ENCODE measurements at regions not wholly inside any gene's neighbourhood (a gene's known extent, or its start where the extent isn't known, plus 50 kb on each side); places are given as distances from the start of the nearest gene placed in this dataset.

DNA sequence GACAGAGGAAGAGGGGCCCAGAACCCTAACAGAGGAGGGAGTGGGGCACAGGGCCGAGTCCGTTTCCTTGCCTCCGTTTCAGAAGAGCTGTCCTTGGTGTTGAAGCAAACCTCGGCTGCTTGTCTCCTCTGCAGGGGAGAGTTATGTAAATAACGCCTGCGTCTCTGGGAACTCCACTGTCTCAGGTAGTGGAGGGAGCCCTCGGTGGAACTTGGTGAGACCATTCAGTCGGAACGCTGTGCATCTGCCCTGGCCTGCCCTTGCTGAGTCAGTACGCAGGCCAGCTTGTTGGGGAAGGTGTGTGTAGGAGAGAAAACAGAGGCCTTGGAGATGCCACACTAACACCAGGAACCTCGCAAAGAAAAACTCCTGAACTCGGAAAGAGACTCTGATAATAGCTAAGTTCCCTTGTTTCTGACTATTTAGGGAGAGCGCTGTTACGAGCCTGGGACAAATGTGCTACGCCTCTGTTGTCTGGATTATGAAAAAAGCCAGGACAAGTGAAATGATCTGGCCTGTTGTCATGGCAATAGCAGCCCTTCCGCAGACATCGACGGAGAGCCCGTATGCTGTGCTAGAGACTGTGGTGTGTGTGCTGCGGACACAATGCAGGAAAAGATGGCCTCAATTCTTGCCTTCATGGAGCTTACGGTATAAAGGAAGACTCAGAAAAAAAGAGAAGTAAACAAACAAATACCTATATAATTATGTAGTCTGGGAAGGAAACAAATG is 94.6 kb upstream of the AKT3 start:
- no peak for DNase-seq (ENCODE audit: low read depth)

DNA sequence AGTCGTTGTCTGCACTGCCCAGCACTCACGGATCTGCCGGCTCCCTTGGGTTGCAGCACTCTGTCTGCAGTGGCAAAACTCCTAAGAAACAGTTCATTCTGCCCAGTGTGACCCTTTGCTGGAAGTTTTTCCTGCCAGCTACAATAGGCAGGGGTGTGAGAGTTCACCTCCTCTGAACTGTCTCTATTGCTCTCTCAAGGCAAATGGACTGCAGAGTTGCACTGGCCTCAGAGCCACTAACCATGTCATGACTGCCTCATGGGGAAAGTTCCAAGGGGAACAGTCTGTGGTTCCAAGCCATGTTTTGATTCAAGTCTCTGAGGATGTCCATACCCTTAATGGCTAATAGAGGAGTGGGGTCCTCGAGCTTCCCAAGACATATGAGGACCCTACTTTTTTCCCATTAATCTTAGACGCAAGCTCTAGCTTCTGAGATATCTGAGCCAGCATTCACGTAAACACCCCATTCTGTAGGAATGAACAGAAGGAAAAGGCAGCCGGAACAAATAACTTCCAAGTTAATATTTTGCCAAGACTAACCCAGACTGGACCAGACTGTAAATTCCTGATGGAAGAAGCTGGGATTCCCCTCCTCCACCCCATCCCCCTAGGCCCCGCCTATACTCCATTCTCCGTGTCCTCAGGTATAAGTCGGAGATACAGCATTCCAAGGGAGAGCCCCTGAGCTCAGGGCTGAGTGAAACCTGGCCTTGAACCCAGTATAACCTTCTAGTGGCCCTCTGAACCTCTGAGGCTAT is 93.8 kb upstream of the AKT3 start:
- DNase-seq (ENCODE audit: low read depth), result no peak

GRCh38 chr1:243942196-243943150 is 92.4 kb upstream of the AKT3 start:
- no peak for DNase-seq (ENCODE audit: low read depth)

DNA sequence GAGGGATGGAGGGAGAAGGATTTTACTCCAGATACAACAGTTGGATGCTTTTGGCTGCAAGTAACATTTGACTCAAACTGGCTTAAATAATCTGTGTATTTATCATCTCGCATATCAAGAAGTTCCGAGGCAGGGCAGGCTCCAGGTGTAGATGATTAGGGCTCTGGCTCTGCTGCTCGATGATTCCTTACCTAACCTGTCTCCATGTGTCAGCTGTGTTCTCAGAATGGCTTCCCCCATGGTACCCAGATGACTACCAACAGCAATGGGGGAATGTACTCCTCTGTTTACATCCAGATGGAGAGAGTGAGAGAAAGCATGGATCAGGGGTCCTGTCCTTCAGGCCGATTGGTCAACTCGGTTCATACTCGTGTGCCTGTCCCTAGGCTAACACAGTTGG is 90.4 kb upstream of the AKT3 start:
- DNase-seq (ENCODE audit: low read depth), result no peak

DNA sequence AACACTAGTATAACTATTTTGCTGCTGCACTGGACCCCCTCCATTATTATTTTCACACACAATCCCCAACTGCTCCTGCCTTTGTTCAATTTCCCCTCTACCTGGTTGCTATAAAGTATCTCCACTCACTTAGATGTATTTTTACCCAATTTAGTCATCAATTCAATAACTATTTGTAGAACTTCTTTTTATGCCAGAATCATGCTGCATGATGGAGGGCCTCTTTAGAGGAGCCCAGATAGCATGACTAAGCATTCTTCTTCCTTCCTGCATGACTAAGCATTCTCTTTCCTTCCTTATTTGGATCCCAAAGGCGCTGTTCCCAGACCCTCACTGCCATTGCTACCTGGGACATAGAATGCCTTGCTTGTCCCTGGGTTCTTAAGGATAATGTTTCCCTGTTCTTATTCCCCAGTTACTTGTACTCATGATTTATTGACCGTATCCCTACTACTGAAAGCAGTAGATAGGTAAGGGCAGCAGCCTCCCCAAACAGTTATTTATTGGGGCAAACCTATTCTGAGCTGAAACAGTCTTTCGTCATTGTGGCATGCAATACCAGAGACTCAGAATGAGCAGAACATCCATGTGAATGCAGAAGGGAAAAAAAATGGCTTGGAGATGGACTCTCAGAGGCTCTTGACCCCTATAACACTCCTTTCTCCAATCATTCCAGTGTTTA is 89.3 kb upstream of the AKT3 start:
- DNase-seq (ENCODE audit: low read depth), result no peak

- DNase-seq (ENCODE audit: low read depth), result no peak
Observed at GRCh38 chr1:243938208-243938607, 88.2 kb upstream of the AKT3 start.

GRCh38 chr1:243933495-243933894 is 83.5 kb upstream of the AKT3 start:
- DNase-seq (ENCODE audit: low read depth), result no peak

DNA sequence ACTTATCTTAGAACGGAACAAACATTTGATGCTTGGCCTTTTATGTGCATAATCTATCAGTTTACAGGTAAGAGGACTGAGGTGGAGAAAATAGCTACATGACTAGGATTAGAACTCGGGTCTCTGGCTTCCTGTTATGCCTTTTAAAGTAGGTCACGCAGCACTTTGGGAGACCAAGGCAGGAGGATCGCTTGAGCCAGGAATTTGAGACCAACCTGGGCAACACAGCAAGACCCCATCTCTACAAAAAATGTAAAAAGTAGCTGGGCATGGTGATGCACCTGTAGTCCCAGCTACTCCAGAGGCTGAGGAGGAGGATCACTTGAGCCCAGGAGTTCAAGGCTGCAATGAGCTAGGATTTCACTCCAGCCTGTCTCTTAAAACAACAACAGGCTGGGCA is 81.9 kb upstream of the AKT3 start:
- no peak for DNase-seq (ENCODE audit: low read depth)

DNA sequence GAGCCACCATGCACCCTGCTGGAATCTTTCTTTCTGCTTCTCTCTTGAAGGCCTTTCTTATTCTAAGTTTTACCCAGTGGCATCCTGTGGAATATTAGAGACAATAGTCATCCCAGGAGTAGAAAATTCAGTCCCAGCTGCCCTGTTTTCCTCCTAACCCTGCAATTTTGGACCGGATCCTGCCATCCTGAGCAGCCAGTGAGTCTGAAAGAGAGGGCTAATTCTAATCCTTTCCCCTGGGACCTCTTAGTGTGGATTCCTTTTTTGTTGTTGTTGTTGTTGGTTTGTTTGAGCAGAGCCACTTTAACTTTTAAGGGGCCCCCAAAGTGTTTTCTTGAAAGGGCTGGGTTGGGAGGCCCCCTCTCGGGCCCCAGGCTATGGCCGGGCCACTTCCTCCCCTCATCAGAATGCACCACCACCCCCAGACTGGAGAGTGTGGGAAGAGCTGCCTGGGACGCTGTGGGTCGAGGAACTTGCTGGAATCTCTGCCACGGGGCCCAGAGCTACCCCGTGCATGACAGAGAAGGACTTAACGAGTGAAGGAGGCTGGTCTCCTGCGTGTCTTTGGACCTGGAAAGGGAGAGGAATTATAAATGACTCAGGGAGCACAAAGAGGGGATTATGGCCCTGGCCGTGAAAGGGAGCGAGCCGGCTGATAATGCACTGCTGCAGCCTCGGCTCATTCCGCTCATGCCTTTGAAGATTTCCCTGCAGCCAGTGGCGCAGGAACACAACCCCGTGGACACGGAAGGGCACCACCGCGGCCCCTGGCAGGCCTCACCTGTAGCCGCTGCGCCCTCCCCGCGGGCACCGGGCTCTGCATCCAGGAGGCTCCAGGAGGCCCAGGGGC is 81.0 kb upstream of the AKT3 start:
- DNase-seq (ENCODE audit: low read depth), result no peak

DNA sequence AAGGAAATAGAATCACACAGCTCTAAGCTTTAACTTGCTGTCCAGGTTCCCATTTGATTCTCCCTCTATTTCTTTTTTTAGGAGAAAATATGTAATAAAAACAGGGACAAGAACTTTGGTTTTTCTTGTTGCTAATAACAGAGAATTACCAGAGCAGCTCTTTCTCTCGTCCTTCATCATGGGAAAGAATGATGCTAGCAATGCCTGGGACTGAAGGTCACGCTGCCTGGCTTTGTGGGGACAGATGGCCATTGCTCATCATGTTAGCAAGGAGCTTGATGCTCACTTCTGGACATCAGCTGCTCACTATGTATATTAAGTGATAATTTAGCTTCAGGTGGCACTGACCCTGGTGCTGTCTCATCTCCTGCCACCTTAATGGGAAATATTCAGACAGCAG is 77.3 kb upstream of the AKT3 start:
- no peak for DNase-seq (ENCODE audit: low read depth)

GRCh38 chr1:243926803-243927245 is 76.8 kb upstream of the AKT3 start:
- DNase-seq (ENCODE audit: low read depth), result no peak

- no peak for DNase-seq (ENCODE audit: low read depth)
Observed at GRCh38 chr1:243926299-243926698, 76.3 kb upstream of the AKT3 start.

DNA sequence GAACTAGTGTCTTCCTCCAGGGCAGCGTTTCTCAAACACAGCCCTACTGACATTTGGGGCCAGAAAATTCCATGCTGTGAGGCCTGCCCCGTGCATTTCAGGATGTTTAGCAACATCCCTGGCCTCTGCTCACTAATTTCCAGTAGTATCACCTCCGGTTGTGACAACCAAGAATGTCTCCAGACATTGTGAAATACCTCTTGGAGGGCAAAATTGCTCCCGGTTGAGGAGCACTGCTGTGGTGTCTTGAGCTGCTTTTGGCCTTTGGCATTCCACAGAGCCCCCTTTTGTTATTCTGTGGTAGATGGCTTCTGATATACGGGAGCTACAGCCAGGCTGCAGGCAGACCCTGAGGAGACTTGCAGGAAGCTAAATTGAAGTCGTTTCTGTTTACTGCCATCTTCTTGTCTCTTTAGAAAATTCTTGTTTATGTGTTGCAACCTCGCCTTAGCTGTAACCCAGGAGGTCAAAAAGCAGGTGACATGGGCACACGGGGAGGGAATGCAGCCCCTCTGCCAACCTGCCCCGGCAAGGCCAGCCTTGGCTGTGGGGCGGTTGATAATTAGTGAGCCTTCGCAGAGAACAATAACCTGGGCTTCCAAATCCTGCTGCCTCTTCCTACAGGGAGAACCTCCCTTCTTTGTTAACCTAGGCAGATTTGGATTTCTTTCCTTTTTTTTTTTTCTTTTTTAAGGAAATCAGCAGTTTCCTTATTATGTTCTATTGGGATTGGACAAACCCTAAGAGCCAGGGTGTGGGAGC is 74.7 kb upstream of the AKT3 start:
- no peak for DNase-seq (ENCODE audit: low read depth)

DNA sequence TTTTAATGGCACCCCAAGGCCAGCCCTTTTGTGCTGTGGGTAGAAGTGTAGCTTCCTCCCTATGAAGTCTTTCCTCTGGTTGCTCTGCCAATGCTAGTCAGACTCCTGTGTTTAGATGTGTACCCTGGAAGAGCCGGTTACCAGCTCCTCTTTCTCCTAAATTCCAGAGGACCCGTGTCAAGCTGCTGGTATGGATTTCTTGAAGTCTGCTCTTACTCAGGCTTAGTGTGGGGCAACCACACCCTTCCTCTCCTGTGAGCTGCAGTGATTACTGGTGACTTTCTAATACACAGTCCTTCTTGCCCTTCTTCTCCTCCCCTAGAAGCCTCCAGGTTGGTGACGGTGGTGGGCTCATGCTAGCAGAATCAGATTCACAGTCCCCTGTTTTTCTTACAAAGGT is 74.1 kb upstream of the AKT3 start:
- no peak for DNase-seq (ENCODE audit: low read depth)

DNA sequence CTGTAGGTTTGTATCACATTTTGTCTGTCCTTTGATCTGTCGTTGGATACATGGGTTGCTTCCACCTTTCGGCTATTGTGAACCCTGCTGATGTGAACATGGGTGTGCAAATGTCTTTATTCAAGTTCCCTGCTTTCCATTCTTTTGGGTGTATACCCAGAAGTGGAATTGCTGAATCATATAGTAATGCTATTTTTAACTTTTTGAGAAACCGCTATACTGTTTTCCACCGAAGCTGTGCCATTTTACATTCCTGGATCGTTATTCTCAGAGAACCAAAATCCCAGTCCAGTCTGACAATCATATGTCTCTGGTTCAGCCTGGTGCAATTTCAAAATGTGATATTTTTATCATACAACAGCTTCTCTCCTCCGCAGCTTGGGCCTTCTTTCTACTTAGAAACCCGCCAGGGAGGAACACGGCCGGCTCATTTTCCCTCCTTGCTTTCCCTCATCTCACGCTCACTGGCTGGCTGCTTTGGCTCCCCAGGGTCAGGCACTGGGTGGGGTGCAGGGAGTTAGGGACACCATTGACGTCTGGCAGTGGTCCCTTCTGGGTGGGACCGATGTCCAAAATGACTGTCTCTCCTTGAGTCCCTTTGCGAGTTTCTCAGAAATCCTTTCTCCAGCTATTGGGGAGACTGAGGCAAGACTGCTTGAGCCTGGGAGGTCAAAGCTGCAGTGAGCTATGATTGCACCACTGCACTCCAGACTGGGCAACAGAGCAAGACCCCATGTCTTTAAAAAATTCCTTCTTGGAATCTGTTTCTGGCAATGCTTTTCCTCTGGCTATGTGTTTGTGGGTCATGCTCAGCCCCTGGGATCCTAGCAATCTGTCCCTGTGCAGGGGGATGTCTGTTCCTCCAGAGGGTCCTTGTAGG is 73.5 kb upstream of the AKT3 start:
- DNase-seq (ENCODE audit: low read depth), result no peak

- DNase-seq (ENCODE audit: low read depth), result no peak
Observed at GRCh38 chr1:243921111-243921510, 71.1 kb upstream of the AKT3 start.

DNA sequence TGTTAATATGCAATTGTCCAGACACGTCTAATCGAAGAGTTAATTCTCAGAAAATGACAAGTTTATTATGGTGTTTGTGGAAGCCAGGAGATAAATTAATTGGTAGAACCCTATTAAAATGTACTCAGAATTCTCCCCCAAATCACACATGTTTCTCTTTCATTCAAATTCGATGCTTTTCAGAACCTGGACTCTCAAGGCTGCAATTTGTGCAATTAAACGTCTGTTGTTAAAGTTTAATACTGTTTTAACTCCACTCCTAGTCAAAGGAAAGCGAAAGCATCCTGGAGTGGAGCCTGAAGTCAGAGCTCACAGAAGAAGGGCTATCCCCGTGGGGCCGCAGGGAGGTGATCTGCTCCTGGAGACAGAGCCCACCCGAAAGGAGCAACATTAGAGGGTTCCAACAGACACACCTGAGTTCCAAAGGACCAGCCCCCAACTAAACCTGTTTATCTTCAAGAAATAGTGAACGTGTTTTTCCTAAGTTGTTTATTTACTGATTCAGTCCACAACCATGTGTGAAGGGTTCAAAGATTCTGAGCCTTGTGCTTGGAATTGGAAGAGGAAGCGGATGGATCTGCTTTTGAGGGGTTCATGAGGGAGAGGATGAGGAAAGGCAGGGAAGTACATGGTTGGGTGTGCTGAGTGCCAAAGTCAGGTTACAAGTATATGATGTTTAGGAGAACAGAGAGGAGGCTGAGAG is 68.0 kb upstream of the AKT3 start:
- no peak for DNase-seq (ENCODE audit: low read depth)

GRCh38 chr1:243917177-243917862 is 67.3 kb upstream of the AKT3 start:
- no peak for DNase-seq (ENCODE audit: low read depth)

Measured in stimulated activated CD8-positive, alpha-beta memory T cell treated with anti-CD3 and anti-CD28 coated beads, Interleukin-4, amount 100 ng/mL, for 24 hours (primary cell).